GM19468 (cell line): ENCODE measurements at regions not wholly inside any gene's neighbourhood (a gene's known extent, or its start where the extent isn't known, plus 50 kb on each side); places are given as distances from the start of the nearest gene placed in this dataset.
"Not testable (repeated sequence)": the region's sequence is repeated elsewhere in the genome, so short reads cannot be mapped to it uniquely, and the experiment has no call there.

ENCODE experiments used
- ATAC-seq: cut with Tn5 transposase; IDR thresholded peaks from one replicate; pipeline ENCODE4 v1.9.1; 2021; ENCODE audit warnings: mild to moderate bottlenecking, moderate library complexity, moderate number of reproducible peaks; ENCODE audit not compliant: unreplicated experiment; ENCODE audit errors: extremely low read depth

GRCh38 chr1:215022204-215022603, 60.3 kb upstream of the KCNK2 start:
- no peak for ATAC-seq

GRCh38 chr1:215022741-215023141, 59.8 kb upstream of the KCNK2 start:
- ATAC-seq: no peak

DNA sequence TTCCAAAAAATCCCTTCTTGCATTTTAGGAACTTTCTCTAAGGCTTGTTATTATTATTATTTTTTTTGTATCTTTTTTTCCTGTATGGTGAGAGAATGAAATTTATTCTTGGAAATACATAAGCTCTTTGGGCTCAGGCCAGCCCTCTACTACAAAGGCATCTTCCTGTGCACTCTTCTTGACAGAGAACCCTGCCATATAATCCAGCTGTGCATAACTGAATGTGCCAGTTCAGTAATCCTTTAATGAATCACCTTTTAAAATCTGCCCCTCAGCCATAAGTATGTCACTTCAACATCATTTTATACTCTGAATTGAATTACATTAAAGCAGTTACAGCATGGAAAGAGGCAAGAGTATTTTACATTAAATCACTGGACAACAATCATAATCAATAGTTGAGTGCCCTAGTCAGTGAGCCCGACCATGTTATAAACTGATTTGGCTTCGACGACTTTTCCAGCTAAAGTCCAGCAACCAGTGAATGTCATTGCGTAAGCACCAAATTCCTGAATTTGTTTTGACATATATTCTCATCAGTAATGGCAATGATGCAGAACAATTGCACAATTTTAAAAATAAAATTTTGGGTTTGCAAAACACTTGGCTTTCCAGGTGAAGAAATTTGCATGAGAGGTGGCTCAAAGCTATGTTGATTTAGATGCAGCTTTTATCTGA, 59.2 kb upstream of the KCNK2 start:
- no peak for ATAC-seq

DNA sequence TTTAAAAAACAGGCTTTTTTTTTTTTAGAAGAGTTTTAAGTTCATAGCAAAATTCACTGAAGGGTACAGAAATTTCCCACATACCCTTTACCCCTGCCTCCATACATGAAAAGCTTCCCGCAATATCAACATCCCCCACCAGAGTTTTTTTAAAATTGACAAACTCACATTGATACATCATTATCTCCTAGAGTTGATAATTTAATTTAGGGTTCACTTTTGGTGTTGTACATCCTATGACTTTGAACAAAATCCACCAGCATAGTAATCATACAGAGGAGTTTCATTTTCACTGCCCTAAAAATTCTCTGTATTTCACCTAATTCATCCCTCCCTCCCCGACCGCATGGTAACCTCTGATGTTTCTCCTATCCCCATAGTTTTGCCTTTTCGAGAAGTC, 53.6 kb upstream of the KCNK2 start:
- ATAC-seq: no peak

GRCh38 chr1:215030581-215030980, 52.0 kb upstream of the KCNK2 start:
- ATAC-seq: not testable (repeated sequence)

GRCh38 chr1:215031392-215031791, 51.1 kb upstream of the KCNK2 start:
- ATAC-seq: no peak
